ENCODE measurements at regions not wholly inside any gene's neighbourhood (a gene's known extent, or its start where the extent isn't known, plus 50 kb on each side); places are given as distances from the start of the nearest gene placed in this dataset.
"Not testable (repeated sequence)": the region's sequence is repeated elsewhere in the genome, so short reads cannot be mapped to it uniquely, and the experiment has no call there.

DNA sequence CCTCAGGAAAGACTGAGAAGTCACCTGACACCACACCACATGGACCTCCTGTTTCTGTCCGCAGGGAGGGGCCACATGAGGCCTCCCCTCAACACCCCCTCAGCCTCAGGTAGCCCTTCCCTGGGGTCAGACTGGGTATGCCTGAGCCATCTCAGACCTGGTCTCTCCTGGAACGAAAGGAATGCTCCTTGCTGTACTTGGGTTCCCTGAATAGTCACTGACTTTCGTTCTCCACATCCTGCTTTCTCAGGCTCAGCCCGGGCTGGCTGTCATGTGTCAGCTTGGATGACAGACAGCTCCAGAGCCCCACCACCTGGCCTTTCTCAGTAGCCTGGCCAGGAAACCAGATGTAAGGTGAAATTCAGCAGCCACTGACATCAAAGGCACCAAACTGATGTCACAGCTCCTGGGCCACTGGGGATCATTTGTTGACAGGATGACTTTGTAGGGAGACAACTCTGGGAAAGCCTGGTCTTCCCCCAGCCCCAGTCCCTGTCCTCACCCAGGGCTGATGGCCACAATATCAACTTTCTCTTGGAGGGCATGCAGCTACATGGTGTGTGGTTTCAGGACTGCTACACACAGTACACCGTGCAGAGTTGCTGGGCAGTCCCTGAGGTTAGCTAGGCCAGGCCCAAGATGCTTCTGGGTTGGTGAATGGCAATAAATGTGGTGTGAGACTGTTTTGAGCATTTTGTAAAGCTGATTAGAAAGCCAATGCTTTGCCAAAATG, 141.4 kb upstream of the MRPS22 start:
- peak in 1 of 2 experiments; percentile 10 for DNase-seq

DNA sequence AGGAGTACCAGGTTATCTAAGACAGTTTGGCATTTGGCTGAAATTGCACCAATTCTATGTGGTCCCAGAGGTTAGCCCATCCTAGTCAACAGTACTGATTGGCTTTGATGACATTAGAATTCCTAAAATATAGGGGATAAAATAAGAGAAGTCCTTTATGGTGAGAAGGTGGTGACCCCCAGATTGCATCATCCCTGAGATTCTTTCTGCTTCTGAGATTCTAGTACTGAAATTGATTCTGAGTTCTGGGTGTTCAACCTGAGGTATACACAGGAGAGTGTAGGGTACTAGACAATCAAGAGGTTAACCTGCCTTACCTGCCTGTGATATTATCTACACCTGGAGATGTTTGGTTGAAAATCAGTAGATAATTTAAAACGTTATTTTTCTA, 140.9 kb upstream of the MRPS22 start:
- DNase-seq = no peak

DNA sequence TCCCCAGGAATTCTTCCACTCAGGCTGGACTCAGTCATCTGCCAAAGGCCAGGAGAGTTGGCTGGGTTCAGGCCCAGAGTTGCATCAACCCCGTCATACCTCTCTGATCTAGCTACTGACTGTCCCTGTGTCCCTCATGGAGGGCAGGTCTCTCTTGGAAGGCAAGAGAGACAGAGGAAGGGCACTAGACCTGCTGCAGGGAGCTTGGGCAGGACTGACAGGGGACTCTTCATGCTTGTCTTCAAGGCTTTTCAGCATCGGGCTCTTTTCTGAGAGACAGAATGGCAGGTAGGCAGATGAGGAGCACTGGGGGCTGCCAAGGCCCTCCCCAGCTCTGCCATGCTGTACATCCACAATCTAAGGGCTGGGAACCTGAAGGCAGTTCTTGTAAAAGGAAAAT, 140.1 kb upstream of the MRPS22 start:
- DNase-seq = no peak

DNA sequence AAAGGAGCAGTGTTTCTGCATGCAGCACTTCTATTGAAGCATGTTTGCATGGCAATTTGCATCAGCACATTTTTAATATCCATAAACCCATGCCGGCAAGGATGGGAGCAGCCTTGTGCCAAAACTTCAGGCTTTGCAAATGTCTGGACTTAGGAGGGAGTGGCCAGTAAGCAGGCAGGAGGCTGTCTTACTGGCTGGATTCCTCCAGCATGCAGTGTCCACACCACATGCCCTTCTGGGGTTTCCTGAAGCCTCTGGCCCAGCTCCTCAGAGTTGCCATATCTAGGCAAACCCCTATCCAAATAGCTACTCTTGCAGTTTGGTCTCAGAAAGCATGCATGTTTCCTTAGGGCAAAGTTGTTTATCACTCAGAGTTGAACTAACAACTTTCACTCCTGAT, 139.1 kb upstream of the MRPS22 start:
- no peak for DNase-seq

DNA sequence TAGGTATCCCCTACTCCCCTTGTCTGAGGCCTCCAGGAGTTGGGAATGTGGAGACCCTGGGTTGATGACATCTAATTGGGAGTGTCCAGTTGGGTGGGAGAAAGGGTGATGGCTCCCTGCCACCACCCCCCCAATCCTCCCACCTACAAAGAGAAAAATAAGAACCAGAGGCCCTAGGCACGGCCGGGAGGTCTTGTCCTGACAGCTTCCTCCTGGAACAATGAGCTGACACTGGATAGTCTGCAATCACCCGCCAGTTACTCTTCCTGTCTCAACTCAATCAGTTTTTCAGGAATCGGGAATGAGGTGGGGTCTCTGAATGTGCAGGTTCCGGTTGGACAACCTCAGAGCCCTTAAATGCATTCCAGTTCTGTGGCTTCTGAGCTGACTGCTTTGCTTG, 129.9 kb upstream of the MRPS22 start:
- no peak for DNase-seq

DNA sequence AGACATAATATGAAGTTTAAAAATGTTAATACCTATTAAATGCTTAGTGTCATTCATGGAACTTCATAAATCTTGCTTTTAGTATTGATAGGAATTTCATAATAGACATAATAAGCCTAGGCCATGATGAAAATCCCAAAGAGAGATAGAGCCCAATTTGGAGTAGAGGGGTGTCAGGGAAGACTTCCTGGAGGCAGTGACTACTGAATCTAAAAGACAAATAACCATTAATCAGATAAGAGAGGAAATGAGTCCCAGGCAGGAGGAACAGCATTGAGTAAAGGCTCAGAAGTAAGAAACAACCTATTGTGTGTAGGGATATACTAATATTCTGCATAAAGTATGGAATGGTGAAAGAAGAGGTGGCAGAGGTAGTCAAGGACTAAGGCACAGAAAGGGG, 126.9 kb upstream of the MRPS22 start:
- no peak for DNase-seq

DNA sequence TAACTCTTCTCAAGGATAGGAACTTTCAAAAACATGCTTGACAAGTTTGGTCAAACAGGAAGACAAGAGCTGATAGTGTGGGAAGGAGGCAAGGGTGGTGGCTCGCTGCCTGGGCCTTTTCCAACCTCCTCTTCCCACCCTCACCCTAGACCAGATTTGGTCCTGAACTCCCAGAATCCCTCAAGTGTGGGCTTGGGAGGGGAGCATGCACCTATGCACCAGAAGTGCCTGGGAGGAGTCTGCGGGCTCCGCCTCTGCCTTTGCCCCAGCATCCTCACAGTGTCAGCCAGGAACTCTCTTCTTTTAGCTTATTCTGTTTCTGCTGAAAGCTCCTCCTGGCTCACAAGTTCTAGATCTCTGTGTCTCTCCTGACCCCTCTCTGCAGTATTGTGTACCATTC, 126.2 kb upstream of the MRPS22 start:
- DNase-seq = no peak

DNA sequence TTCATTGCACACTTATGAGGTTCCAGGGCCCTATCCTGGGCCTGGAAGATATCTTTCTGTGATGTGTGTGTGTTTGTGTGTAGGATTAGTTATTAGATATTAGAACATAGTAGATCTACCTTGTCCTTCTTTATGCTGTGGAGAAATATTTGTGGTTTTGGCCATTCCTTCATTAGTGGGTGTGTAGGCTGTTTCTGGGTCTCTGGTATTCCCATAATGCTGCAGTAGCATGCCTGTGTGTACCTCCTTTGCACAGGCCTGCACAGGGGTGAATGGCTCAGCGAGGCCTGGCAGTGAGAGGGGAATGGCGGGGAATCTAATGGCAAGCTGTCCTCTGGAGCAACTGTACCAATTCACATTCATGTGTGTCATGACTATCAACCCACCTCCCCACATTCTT, 125.8 kb upstream of the MRPS22 start:
- DNase-seq = no peak

DNA sequence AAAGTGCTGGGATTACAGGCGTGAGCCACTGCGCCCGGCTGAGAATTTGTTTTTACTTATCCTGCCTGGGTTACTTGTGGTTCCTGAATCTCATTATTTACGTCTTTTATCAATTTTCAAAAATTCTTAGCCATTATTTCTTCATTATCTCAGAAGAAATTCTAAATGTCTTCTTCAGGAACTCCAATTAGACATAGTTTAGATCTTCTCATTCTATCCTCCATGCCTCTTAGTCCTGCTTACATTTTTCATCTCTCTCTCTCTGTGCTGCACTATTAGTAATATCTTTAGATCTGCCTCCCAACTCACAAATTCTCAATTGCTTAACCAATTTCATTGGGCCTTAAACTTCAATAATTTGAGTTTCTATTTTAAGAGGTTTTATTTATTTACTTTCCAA, 124.4 kb upstream of the MRPS22 start:
- DNase-seq = no peak

DNA sequence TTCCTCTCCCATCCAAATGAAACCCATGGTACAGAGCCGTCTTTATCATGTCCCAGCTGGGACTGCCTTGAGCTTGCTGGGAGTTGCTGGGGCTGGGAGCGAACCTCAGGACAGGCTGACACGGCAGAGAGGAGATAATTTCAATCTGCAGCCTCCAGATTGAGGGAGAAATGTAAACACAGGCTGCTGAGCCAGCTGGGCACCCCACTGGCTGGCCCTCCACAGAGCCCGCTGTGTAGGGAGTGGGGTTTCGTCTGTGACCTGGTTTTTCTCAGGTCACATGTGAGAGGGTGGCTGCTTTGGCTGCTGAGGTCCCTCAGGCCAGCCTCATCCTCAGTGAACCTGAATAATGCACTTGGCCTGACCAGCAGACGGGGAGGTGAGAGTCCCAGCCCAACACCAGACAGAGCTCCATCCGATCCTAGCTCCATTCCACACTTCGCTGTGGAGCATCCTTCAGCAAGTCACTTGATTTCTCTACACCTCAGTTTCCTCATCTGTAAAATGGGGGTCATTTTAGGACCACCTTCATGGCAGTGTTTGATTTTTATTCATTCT, 121.6 kb upstream of the MRPS22 start:
- no peak for DNase-seq

DNA sequence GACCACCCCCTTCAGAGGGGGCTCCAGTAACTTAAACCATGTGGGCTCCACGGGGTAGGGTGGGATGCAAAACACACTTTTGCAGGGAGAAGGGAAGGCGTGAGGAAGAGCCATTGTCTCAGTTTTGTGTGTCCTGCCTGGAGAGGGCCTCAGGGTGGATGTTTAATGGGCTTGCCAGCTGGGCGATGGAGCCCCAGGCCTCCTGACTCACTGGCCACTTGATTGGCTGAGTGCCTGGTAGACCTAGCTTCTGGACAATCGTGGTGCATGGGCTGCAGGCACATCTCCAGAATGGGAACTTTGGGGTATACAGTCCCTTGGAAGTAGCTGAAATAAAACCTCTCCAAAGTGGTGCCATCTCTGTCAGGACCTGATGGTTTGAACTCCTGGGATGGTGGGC, 118.3 kb upstream of the MRPS22 start:
- DNase-seq = no peak

DNA sequence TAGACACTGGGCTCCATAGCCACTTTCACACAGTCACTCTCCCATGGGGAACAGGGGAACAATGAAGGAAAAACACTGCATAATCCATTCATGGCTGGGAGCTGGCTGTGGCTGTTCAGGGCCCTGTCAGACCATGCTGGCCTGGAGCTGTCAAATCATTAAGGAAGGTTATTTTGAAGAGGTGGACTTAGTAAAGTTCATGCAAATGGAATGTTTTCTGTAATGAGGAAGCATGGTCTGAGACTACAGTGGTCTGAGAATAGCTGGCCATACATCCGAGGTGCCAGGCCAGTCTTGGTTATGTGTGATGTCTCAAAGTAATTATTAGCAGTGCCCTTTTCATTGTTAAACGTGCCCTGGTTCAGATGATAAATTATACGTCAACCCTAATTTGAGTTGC, 117.1 kb upstream of the MRPS22 start:
- no peak for DNase-seq

DNA sequence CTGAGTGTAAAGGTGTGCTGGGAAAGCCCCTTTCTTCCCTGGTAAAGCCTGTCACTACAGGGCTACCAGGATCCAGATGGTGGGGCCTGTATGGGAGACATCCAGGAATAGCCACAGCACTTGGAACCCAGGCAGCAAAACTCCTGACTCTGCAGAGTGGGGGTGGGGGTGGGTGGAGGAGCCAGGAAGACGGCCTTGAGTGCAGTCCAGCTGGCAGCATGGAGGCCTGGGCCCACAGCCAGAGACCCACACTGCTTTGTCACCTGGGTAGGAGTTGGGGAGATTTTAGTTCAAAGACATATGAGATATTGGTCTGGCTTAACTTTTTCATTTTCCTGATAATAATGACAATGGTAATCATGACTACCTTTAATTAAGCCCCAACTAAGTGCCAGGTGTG, 116.7 kb upstream of the MRPS22 start:
- no peak for DNase-seq

DNA sequence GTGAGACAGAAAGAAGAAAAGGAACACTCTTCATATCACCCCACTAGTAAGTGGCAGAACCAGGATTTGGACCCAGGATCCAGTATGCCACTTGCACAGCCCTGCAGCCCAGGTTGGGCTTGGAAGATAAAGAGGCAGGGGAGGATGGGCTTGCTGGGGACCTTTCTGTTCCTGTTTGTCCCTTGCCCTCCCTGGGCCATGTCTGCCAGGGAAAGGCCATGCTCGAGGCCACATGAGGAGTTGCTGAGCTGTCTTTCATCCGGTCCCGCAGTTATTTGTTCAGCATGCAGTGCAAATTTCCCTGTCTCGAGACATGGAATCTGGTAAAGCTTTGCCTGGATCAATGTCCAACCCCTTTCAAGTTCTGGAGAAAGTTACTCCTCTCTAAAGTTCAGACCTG, 116.0 kb upstream of the MRPS22 start:
- DNase-seq = no peak

DNA sequence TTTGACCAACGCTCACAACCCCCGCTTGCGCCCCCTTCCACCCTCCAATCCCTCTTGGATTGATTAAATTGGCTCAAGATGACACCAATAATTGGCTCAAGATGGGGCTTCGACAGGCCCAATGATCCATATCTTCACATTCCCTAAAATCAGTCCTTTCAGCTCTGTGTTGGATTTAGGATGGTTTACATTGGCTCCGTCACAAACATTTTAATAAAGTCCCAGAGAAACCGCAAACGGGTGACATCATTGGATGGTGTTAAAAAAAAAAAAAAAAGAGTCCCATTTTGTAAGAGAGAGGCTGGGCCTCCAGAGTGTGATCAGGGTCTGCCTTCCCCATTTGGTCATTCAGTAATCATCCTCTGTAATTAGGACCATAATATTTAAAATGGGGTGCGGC, 113.4 kb upstream of the MRPS22 start:
- no peak for DNase-seq

DNA sequence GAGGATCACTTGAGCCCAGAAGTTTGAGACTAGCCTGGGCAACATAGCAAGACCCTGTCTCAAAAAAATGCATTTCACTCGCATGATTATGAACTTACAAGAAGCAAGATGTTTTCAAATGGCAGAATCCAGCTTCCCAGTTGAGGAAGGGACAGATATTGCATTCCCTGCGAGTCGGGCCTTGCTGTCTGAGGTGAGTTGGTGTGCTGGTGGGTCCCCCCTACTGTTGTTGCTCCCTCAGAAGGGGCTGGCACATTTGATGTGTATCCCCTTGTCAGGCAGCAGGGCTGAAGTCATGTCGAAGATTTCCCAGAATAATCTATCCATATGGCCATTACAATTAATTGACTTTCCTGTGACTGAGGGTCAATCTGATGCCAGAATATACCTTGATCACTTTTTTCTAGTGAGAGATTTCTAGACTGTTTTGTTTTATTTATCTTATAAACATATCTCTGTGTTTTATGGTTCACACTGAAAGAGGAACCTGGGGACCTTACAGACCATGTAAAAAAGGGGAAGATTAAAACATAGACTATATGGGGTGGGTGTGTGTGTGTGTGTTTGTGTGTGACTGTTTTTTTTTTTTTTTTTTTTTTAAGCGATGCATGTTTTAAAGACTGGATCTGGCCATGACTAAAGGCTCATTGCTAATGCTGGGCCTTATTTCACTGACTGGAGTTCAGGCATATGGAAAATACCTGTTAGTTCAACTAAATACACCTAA, 112.1 kb upstream of the MRPS22 start:
- no peak for DNase-seq

DNA sequence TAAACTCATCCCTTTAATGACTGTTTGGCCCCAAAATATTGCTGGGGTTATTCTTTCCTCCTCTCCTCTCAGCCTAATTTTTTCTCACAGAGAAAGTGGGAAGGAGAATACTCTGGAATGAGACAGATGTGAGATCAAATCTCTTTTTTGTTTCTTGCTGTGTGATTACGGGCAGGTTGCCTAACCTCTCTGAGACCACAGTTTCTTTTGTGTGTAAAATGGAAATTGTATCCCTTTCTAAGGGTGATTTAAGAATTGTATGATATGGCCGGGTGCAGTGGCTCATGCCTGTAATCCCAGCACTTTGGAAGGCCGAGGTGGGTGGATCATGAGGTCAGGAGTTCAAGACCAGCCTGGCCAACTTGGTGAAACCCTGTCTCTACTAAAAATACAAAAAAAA, 111.5 kb upstream of the MRPS22 start:
- DNase-seq = not testable (repeated sequence)

DNA sequence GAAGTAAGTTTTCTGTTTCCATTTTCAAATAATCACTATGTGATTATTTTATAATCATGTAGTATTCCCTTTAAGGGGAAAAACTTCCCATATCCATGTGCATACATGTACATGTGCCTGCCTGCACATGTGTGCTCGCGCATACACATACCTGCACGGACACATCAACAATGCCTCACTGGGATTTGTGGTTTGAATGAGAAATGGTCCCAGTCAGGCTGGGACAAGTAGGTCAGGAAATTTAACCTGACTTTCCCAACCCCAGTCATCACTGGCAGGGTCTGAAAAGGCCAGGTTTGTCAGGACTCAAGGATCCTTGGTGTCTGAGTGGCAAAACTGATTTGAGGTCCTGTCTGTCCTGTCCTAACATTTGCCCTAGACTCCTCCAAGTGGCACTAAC, 109.3 kb upstream of the MRPS22 start:
- no peak for DNase-seq

DNA sequence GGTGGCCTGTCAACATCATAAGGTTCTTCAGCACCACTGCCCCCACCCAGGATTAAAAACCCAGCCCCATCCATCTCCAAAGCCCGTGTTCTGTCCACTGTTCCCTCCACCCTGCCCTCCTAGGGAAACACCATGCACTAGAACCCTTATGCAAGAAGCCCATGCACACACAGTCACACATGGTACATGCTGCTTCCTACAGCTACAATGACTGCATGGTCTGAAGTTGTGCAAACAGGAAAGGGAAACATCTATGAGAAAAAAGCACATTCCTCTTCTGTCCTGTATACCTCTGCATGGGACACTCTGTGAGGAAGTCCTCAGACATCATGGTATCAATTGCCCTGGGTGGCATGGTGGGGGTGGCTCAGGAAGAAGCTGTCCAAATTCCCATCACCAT, 108.6 kb upstream of the MRPS22 start:
- DNase-seq = no peak

DNA sequence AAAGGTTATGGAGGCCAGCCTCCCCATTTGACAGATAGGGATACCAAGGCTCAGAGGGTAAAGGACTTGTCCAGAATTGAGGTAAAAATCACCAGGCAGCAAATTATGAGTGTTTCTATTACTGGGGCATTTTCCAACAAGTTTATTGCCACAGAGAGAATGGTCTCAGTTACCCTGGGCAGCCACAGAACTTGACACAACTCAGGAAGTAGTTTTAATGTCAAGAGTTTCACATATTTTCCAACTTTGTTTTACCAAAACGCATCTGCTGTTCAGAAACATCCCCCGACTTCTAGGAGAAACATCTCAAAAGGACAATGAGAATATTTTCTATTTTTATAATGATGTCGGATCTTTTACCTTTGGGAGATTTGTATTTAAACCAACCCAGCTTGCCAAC, 107.5 kb upstream of the MRPS22 start:
- no peak for DNase-seq

DNA sequence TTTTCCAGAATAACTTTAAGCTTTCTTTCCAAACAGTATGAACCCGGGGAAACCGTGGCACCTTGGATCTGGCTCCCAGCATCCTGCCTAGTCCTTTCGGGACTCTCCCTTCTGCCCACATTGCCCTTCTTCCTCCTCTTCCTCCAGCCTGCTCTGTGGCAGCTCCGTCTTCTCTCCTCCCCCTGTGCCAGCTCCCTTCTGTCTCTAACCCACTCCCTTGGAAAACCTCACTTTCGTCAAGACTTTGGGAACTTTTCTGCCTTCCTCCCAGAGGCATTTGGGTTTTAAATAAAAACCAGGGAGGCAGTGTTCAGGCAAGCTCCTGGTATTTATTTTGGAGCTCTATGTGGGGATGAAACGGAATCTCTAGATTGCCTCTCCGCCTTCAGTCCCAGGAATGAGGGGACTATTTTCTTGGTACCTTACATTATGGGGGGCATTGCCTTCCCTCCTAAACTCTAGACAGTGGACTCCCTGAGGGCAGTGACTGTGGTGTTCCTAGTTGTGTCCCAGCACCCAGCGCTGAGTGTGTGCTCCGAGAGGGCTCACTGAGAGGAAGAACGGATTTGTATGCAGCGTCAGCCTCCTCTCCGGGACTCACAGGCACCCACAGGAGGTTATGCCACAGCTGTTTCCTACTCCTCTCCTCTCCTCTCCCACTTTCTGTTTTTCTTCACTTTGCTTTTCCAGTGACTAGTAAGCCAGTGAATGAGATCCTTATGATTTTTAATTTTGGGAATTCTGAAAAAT, 105.4 kb upstream of the MRPS22 start:
- no peak for DNase-seq

DNA sequence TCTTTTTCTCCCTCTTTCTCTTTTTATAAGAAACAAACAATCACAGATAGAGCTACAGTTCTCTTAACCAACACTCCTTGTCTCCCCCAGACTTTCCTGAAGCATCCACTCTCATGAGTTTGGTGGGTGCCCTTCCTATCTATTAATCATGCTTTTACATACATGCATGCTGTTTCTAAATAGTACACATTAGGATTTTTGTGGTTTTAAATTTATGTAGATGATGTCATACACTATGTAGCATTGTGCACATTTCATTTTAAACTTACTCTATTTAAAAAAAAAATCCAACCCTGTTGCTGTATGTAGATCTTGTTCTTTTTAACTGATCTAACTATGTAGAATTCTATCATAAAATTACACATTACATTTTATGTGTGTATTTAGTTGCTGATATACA, 104.3 kb upstream of the MRPS22 start:
- no peak for DNase-seq

DNA sequence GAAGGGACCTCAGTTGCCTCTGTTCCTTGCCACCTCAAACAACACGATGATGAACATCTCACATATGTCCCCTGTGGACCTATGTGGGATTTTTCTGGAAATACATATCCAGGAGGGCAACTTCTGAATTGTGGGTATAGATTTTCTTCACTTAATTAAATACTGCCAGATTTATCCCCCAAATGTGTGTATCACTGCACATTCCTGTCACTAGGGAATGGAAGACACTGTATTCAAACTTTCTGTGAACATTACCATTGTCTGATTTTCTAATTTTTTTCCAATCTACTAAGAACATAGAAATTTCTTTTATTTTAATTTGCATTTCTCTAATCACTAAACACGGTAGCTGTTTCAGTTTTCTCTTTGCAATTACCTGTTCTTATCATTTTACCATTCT, 102.0 kb upstream of the MRPS22 start:
- no peak for DNase-seq

DNA sequence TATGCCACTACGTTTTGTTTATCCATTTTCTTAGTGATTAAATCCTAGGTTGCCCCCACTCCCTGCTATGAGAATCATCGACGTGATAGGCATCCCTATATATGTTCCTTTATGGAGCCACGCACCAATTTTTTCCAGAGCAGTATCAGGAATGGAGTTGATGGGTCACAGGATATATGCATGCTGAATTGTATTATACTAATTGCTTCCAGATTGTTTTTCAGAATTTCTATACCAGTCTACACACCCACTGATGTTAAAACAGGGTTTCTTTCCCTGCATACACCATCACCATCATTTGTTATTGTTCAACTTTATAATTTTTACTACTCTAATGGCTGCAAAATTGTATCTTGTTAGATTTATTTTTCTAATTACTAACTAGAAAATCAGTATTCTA, 100.1 kb upstream of the MRPS22 start:
- no peak for DNase-seq

All from SW 1271 (cell line).